HG02610 (cell line): ENCODE measurements at regions not wholly inside any gene's neighbourhood (a gene's known extent, or its start where the extent isn't known, plus 50 kb on each side); places are given as distances from the start of the nearest gene placed in this dataset.

ENCODE experiments used
- ATAC-seq: cut with Tn5 transposase; IDR thresholded peaks from one replicate; pipeline ENCODE4 v1.9.1; 2021; ENCODE audit warnings: mild to moderate bottlenecking, moderate library complexity; ENCODE audit not compliant: unreplicated experiment

DNA sequence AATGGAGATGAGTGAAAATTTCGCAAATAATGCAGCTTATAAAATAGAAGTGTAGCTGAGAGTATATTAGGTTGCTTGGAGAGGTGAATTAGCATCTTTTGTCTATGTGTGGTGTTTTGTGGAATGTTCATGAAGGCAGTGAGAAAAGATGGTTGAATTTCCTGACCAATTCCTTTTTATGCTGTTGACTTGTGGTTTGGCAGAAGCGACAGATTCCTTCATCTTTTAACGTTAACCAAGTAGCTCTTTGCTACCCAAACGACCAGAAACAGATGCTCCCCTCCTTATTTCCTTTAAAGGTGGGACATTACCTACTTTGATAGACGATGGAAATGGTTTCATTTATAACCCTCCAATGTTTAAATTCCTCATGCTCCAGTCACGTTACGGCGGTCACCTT lies 390.5 kb downstream of the QKI start:
- ATAC-seq = no peak

DNA sequence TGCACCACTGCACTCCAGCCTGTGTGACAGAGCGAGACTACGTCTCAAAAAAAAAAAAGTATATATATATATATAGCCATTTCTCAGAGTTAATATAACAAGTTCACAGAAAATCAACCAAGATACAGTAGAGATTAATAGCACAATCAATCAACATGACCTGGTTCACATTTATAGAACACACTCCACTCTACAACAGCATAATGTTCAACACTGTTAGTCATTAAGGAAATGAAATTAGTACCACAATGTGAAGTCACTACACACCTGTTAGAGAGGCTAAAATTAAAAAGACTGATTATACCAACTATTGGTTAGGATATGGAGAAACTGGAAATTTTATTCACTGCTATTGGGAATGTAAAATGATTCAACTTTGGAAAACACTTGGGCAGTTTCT lies 387.7 kb downstream of the QKI start:
- no peak for ATAC-seq

DNA sequence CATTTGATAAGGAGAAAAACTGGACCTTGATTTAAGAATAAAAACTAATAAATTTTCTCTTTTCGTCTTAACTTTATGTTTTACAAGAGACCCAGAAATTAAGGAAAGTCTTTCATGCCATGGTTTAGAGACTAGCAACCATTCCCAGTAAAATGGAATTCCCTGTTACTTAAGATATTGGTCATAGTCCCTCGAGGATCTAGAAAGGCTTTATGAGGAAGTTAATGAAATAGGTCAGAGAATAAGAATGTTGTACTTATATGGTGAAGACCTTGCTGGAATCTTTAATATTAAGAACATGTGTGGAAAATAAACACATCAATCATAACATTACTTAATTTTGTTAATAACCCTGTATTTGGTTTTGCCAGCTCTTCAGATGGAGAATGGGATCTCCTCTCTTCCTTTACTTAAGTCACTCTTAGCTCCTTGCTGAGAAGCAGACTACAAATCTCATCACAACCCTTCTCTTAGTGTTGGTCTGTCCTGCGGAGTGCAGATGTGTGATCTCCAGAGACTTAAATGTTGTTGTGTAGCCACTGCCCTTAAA lies 382.9 kb downstream of the QKI start:
- ATAC-seq = no peak

DNA sequence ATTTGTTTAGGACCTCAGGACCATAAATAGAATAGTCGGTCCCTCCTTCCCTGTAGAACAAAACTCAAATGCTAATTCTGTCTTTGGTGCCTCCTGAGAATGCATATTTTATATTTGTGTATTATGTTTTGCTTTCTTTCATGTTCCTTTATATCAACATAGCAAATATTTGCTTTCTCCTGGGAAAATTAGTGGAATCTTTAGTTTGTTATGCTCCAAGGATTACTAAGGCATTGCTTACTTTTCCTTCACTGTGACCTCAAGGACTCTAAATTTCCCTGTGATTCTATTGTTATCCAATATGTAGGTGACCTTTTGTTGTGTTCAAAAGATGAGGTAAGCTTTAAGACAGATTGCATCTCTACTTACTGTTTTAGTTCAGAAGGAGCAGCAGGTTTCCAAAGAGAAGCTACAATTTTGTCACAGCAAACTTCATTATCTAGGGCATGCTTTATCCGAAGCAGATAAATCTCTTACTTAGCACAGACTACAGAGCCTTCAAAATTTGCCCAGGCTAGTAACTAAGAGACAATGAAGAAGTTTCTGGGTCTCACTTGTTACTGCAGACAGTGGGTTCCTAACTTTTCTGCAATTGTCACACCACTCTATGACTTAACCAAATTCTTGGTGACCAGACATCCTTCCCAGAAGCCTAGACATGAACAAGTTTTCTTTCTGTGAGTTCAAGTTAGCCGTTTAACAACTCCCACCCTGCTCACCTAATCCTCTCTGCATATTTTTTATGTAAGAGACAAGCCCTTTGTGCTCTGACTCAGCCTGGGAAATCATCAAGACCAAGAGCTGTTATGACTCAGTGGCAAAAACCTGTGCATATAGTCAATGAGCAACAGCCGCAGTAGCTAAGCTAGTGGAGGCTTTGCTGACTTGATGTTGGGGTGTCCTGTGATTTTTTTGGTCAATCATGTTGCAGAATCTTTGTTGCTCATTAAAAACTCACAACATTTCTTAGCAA lies 378.8 kb downstream of the QKI start:
- peak; percentile 98 for ATAC-seq

DNA sequence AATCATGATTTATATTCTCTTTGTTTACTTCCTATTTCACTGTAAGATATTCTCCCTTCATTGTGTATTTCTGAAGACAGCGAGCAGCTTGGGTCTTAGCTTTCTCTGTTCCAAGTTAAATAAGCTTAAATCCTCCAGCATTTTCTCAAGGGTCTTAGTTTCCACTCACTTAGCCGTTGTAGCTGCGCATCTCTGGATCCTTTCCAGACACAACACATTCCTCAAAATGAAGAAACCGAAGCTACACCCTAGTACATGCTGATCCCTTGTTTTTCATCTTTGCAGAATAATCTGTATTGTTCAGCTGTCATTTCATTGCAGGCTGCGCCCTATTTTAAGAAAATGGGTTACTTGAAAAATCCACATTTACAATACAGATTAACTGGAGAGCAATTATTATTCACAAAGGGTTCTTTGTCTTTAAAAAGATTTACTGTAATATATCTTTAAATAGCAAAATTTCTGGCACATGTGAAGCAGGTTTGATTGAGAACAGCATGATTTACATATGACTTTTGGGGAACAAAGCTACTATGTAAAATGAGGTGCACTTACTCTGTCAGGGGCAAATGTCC lies 375.8 kb downstream of the QKI start:
- ATAC-seq = no peak

DNA sequence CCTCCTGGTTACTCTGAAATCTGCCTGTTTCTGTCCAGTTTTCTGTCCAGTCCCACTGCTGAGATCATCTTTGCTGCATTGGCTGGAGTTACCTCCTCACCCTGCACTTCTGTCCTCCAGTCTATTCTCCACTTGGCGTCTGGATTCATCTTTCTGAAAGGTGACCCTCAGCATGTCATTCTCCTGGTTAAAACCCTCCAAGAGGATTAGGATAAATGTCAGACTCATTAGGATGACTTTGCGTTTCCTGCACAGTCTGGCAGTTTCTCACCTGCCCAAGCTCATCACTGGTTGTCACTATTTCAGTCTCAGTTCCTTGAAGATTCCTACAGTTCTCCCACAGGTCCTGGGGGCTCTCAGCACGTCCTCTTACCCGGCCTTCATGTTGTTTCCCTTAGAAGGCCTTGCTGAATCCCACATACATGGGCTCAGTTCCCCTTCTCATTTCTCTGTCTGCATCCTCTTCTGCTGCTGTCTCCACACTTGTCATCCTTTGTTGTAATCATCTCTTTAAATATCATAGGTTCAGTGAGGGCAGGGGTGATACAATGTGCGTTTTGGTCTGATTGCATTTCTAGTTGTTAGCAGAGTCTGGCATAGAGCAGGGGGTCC lies 374.8 kb downstream of the QKI start:
- no peak for ATAC-seq

DNA sequence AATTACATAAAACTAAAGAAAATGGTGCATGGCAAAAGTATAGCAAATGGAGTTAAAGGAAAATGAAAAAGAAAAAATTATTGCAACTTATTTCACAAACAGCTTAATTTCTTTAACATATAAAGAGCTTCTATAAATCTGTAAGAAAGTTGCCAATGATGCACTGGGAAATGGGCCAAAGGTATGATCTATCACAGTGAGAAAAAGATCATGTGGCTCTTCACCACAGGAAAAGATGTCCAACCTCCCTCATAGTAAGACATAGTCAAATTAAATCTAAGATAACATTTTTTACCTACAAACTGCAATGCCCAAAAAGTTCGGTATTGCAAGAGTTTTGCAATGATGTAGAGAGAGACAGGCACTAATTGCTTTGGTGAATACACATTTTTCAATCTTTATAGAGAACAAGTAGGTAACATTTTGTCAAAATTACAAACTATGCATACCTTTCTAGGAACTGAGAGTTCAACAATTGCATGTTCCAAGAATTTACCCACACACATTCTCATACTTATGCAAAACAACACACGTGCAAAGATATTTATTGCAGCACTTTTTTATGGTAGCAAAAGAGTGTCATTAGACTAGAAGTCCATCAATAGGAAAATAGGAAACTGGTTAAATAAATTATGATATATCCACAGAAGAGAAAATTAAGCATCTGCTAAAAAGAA lies 372.6 kb downstream of the QKI start:
- no peak for ATAC-seq

DNA sequence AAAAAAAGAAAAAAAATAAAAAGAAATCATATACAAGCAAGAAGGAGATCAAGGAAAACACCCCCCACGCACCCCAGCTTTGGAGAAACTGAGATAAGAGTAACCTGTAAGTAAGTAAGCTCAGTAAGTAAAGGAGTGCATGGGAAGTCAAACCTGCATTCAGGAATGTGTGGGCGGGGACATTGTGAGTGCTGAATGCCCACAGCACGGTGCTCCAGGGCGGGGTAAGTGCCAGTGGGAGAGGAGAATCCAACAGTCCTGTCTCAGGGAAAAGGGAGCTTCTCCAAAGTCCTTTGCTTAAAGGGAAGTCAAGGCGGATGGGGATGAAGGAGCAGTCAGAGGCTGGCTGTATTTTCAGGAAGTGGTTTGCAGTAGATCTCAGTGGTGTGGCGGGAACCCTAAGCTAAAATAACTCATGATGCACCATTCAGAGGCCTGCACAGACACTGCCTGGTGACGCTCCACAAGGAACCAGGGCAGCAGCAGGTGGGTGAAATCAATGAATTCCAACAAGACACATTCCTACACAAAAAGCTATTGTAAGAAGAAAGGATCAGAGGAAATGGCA lies 368.0 kb downstream of the QKI start:
- ATAC-seq = peak; percentile 90

DNA sequence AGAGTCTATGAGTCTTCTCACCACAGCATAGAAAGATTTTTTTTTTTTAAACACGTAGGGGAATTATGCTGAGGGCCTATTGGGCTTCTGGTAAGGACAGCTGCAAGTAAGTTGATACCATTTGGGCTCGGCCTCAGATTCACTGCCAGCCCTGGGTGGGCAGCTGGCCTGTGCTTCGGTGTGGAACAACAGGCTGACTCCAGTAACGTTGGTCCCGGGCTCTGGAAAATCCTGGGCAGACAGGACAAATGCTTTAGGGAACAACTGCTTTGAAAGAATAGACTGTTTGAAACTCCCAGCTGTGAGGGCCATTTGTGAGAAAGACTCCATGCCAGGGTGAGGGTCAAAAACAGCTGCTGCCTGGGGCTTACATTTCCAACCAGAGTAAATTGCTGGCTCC lies 366.5 kb downstream of the QKI start:
- ATAC-seq = no peak

DNA sequence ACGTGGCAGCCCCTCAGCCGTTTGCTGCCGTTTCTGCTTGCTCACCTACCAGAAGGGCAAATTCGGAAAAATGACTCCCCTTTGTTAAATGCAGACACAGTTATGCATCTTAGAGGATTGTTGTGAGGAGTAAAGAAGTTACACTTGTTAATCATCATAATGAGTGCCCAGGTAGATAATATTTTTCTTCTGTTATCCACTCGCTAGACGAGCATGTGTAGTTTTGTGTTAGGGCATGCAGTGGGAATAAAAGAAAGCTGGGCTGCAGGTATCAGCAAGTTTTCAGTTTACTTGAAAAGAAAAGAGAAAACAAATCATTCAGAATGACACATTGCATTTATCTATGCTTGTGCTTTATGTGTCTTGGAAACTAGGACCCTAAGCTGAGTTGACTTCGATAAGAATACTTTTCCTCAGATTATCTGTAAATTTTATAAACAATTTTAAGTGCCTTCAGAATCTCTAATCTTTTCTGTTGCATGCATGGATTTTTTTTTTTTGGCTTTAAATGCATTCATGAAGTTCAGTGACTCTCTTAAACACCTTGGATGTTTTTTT lies 365.3 kb downstream of the QKI start:
- ATAC-seq = no peak

DNA sequence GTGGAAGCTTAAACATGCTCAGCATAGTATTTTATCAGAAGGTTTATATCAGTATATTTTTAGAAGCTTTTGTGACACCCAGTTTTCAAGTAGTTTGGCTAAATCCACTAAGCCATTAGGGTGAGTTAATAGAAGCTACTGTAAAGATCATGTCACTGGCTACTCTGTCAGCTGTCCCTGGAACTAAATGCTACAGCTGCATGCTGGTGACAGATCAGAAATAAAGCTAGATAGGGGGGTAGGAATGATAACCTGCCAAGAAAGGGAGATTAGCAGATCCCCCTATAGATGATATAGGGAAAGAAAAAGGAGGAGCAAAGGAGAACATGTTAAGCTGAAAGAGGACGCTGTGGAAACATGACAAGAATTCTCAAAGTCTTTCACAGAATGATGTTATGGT lies 363.2 kb downstream of the QKI start:
- no peak for ATAC-seq

DNA sequence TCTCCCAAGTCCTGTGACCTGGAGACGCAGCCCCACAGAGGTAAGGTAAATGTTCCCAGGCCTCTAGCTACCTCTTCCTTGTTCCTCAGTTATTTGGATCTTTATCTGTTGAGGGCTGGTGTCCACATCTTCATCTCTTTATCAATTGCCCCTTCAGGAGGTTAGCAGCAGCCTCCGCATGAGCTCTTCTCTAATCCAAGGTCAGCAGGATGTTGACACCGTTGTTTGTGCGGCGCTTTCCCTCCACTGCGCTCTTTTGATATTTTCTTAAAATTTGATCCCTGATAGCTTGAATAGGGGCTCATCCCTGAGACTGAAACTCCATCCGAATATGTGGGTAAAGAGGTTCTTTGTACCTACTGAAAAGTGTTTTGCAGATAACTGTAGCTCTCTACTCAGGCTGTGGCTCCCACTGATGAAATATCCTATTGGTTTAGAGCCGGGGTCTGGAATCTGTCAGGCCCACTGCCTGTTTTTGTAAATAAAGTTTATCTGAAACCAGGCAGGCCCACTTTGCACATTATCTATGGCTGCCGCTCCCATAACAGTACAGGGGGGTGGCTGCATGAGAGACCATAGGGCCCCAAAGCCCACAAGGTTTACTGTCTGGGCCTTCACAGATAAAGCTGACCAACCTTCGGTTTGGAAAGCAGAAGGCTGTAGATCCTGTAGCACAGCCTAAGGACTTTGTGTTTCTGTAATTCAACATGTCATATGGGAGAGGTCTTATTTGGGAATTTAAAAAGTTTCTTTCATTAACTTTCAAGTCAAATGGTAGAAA lies 362.6 kb downstream of the QKI start:
- no peak for ATAC-seq

DNA sequence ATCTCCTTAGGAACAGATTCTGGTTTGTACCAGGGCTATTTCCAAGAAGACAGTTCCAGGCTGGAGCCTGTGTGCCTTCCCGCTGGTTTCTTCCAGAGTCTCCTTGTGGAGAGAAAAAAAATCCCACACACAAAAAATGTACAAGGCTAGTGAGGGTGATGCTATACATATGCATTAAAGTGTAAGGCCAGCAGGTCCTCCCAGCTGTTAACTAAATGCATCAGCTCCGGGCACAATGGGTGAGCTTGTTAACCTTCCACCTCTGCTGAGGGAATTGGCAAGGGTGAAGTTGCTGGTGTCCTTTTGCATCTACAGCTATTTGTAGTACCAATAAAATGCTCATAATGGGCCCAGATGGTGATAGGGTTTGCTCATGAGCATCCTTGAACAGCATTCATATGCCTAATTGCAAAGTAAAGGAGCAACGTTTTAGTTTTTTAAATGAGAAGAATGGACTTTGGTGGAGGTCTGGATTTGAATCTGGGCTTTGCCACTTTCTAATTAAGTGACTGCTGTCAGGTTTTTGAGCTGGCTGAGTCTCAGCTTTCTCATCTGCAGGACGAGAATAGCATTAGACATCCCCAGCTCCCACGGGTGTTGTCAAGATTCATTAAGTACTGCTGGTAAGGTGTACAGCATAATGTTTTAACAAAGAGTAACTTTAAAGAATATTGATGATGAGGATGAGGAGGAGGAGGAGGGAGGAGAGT lies 361.8 kb downstream of the QKI start:
- no peak for ATAC-seq

DNA sequence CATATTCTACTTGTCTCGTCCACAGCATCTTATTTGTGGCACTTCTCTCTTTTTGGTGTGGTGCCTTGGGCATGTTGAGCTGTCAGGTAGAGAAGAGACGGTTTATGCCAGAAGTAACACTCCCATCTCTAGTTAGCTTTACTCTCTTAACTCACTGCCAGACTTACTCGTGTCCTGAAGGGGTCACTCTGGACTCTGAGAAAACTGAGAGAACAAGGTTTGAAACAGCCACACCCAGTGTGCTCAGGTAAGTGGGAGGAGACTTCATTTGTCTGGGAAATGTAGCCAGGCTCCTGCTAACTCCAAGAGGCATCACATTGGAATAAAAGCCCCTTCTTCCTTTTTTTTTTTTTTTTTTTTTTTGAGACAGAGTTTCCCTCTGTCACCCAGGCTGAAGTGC lies 360.8 kb downstream of the QKI start:
- ATAC-seq = no peak

DNA sequence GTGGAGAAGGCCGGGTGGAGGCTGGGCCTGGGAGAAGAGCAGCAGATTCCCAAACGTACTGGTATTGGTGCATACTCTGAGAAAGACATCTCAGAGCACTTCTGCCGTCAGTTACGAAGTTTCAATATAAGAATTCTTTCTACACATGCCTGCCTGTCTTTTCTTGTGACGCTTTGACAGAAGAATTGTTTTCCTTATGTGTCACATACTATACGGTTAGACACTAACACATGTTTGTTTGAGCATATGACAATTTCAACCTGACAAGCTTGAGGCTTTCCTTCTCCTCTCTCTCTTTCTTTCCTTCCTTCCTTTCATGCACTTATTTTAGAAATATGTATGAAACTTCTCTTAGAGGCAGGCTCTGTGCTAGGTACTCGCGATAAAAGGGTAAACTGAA lies 360.0 kb downstream of the QKI start:
- ATAC-seq = no peak

DNA sequence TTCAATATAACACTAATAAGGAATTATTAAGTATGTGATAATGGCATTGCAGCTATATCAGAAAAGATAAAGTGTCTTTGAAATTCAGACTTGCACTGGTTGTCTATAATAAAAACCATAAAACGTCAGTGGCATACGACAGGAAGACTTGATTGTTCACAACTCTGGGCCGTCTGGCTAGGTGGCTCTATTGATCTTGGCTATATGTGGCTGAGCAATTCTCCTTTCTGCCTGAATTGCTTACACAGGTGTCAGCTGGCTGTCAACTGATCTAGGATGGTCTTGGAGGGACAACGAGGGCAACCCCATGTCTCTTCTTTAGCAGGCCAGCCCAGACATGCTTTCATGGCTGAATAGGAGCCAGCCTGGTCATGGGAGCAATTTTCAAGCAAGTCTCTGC lies 359.1 kb downstream of the QKI start:
- ATAC-seq = no peak

DNA sequence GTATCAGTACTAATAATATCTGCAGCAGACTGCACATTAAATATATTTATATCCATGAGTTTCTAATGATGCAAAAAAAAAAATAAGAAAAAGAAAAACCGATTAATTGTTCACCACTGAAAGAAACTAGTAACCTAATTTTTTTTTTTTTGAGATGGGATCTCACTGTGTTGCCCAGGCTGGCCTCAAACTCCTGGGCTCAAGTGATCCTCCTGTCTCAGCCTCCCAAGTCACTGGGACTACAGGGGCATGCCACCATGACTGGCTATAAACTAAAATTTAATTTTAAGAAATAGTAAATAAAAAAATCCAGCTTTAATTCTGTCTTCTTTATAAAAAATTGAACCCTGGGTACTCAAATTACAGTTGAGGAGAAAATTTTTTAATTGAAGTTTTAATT lies 358.2 kb downstream of the QKI start:
- no peak for ATAC-seq

DNA sequence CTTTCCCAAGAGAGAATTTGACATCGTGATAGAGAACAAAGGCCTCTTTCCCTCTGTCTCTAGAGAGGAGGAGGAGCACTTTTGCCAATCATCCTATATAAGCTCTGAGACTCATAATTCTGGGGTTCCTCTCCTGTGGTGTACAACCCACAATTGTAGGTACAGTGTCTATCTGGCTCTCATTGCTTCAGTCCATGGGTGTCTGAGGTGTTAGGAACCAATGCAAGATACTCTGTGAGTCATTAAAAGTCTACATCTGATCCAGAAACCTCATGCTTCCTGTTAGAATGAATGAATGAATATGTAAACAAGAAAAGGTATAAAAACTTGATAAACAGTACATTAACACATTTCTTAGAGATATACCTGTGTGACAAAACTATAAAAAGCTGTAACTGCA lies 356.7 kb downstream of the QKI start:
- ATAC-seq = no peak

DNA sequence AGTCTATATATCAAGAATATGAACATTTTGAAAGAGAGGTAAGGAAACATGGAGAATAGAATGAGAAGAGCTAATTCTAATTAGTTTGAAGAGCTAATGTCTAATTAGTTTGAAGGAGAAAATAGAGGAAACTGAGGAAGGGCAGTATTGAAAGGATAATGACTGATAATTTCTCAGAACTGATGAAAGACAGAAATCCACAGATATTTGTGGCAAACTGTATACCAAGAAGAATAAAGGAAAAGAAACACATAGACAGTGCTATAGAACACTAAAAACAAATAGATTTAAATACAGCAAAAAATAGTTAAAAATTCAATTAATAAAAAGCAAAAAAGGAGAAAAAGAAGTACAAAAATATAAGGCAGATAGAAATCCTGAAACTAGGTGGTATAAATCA lies 354.4 kb downstream of the QKI start:
- no peak for ATAC-seq
